ENCODE measurements at regions not wholly inside any gene's neighbourhood (a gene's known extent, or its start where the extent isn't known, plus 50 kb on each side); places are given as distances from the start of the nearest gene placed in this dataset.

DNA sequence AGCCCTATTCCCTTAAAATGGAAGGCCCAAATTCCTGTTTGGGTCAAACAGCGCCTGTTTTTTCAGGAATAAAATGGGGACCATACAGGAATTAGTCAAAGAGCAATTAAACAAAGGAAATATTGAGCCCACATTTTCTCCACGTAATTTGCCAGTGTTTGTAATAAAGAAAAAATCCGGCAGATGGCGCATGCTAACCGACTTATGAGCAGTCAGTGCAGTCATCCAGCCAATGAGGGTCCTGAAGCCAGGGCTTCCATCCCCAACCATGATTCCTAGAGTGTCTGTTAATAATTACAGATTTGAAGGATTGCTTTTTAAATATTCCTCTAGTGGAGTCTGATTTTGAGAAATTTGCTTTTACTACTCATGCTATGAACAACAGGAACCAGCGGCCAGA, 103.7 kb downstream of the HSFY2 start:
- TF ChIP-seq, protein P1, sequence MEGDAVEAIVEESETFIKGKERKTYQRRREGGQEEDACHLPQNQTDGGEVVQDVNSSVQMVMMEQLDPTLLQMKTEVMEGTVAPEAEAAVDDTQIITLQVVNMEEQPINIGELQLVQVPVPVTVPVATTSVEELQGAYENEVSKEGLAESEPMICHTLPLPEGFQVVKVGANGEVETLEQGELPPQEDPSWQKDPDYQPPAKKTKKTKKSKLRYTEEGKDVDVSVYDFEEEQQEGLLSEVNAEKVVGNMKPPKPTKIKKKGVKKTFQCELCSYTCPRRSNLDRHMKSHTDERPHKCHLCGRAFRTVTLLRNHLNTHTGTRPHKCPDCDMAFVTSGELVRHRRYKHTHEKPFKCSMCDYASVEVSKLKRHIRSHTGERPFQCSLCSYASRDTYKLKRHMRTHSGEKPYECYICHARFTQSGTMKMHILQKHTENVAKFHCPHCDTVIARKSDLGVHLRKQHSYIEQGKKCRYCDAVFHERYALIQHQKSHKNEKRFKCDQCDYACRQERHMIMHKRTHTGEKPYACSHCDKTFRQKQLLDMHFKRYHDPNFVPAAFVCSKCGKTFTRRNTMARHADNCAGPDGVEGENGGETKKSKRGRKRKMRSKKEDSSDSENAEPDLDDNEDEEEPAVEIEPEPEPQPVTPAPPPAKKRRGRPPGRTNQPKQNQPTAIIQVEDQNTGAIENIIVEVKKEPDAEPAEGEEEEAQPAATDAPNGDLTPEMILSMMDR (conservative IDR thresholded peaks at IDR 0.05 in 1 of 2, IDR thresholded peaks at IDR 0.05 in 1 of 2; ENCODE audit: low read depth in 1 of 2, low read length in 2 of 2), result peak; percentile 28 to 33
- TF ChIP-seq EZH2 (IDR thresholded peaks at IDR 0.05; ENCODE audit: low read length, missing control alignments), result no peak
